ENCODE measurements at regions not wholly inside any gene's neighbourhood (a gene's known extent, or its start where the extent isn't known, plus 50 kb on each side); places are given as distances from the start of the nearest gene placed in this dataset.

DNA sequence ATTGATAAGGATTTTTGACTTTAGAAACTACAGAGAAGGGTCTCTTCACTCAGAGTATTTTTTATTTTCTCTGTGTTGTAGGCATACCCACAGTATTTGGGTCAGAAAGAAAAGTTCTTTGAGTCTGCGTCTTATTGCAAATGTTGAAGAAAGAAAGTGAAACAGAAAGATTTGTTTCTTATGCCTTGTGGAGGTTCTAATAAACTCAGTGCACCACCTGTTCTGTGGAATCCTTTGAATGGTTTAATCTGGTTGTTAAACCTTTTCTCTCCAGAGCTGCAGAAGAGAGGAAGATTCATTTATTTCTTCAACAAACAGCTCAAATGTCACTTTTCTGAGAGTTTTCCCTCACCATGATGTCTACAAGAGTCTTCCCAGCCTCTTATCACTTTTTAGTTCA is 146.6 kb upstream of the PLEKHG7 start:
- Histone ChIP-seq H3K4me3 (no peak overlapping the region), H3K27ac (no peak overlapping the region), H4K20me1 (ENCODE audit: insufficient read depth) (no peaks in the 10 kb centered on the region), H3F3A (ENCODE audit: insufficient read depth, low read depth) (peaks cover 17% of the 10 kb centered on the region), H3K27me3 (ENCODE audit: insufficient read depth, low read depth) (no peaks in the 10 kb centered on the region), H3K9me2 (ENCODE audit: insufficient read depth) (no peaks in the 10 kb centered on the region), H3K4me1 (replicated peaks; ENCODE audit: insufficient read depth) (peaks cover 19% of the 10 kb centered on the region), H3K4me2 (no peak overlapping the region), H2AFZ (no peak overlapping the region), H3K36me3 (ENCODE audit: low read depth) (no peaks in the 10 kb centered on the region), H3K79me2 (ENCODE audit: low read depth) (no peaks in the 10 kb centered on the region), H3K9me3 (ENCODE audit: insufficient read depth, low read depth) (no peaks in the 10 kb centered on the region)
- POLR2A ChIA-PET (ENCODE audit: unreplicated experiment): interaction anchor here (0.6 kb wide), 1 partner anchor 419 kb away, joined by 5 read pairs; no protein-coding TSS in a partner anchor
- BruUV-seq (replicated peaks): no TSS peak
- CTCF ChIA-PET: no interaction called here
- DNase-seq: no peak
- intact Hi-C loops (cut with micrococcal nuclease; ENCODE audit: unreplicated experiment): no loop called here
- no peak for TF ChIP-seq EZH2 (IDR thresholded peaks at IDR 0.05; ENCODE audit: low read depth)
- TF ChIP-seq, protein P1, sequence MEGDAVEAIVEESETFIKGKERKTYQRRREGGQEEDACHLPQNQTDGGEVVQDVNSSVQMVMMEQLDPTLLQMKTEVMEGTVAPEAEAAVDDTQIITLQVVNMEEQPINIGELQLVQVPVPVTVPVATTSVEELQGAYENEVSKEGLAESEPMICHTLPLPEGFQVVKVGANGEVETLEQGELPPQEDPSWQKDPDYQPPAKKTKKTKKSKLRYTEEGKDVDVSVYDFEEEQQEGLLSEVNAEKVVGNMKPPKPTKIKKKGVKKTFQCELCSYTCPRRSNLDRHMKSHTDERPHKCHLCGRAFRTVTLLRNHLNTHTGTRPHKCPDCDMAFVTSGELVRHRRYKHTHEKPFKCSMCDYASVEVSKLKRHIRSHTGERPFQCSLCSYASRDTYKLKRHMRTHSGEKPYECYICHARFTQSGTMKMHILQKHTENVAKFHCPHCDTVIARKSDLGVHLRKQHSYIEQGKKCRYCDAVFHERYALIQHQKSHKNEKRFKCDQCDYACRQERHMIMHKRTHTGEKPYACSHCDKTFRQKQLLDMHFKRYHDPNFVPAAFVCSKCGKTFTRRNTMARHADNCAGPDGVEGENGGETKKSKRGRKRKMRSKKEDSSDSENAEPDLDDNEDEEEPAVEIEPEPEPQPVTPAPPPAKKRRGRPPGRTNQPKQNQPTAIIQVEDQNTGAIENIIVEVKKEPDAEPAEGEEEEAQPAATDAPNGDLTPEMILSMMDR (conservative IDR thresholded peaks at IDR 0.05): no peak

DNA sequence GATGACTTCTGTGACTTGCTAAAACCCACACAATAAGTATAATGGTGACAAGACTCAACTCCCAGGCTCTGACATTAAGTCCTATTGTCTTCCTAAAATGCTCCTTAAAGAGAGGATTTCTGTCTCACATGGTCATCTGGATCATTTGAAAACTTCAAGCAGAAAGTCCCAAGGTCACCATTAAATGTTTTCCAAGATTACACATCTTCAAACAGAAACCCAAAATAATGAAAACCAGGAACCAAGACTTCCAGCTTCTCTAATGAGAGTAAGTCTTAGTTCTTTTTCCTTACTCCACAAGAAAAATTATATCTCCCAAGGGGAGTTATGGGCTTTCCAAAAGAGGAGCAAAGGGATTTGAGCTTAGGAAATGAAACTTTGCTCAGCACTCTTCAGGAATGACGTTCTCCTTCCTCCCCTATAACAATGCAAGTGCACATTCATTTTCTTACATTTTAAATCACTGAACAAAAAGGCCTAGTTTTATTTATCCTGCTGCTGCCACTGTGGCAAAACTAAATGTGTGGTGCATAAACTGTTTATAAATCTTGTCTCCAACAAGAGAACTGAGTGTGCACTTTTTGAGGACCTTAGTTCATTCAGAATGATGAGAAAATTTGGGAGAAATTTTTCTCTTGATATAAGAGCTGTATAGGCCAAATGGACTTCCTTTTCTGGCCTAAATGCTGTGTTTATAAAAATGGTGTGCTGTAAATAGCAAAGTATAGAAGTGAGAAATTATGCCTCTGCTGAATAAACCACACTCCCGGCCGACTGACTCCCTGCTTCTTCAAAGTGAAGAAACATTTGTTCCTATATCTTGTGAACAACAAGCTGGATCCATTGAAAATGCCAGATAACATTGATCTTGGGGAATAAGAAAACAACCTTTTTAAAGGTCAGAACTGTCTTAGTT is 148.4 kb upstream of the PLEKHG7 start:
- Histone ChIP-seq H3K79me2 (ENCODE audit: low read depth) (no peaks in the 10 kb centered on the region), H3K36me3 (ENCODE audit: low read depth) (no peaks in the 10 kb centered on the region), H3K4me2 (no peak overlapping the region), H3K27me3 (ENCODE audit: insufficient read depth, low read depth) (no peaks in the 10 kb centered on the region), H3K4me3 (no peak overlapping the region), H3K27ac (no peak overlapping the region), H3K9me2 (ENCODE audit: insufficient read depth) (no peaks in the 10 kb centered on the region), H3K4me1 (replicated peaks; ENCODE audit: insufficient read depth) (peaks cover 19% of the 10 kb centered on the region), H3F3A (ENCODE audit: insufficient read depth, low read depth) (peaks cover 17% of the 10 kb centered on the region), H4K20me1 (ENCODE audit: insufficient read depth) (no peaks in the 10 kb centered on the region), H2AFZ (no peak overlapping the region), H3K9me3 (ENCODE audit: insufficient read depth, low read depth) (no peaks in the 10 kb centered on the region)
- ChIA-PET CTCF (no interaction called here), POLR2A (ENCODE audit: unreplicated experiment) (interaction anchor here (1.0 kb wide), 1 partner anchor 408 kb away, joined by 5 read pairs; the partner anchor contains the start of gene BTG1)
- intact Hi-C loops (cut with micrococcal nuclease; ENCODE audit: unreplicated experiment): loop anchor here (5.0 kb wide), 1 partner anchor 407 kb away; the partner anchor contains the start of gene BTG1
- no peak for DNase-seq
- TF ChIP-seq EZH2 (IDR thresholded peaks at IDR 0.05; ENCODE audit: low read depth): no peak
- TF ChIP-seq, protein P1 (conservative IDR thresholded peaks at IDR 0.05): no peak
- no TSS peak for BruUV-seq (replicated peaks)

DNA sequence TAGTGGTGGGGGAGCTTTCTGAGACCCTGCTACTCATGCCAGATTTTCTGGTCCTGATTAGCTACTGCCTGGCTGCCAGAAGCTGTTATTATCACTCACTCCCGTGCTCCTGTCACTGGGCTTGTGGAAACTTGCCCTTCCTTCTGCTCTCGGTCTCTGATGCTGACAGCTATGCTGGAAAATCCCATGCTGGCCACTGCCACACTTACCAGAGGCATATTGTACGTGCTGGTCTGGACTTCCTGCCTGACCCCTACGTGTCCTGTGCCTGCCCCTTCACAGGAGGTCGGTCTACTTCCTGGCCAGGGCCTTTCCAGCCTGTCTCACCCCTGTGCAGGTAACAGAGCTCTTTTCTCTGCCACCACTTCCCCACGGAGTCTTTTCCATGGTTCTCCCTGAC is 149.4 kb upstream of the PLEKHG7 start:
- TF ChIP-seq EZH2 (IDR thresholded peaks at IDR 0.05; ENCODE audit: low read depth): no peak
- TF ChIP-seq, protein P1 (conservative IDR thresholded peaks at IDR 0.05): no peak
- BruUV-seq (replicated peaks): no TSS peak
- peaks cover 19% of the 10 kb centered on the region for H3K4me1 ChIP-seq (replicated peaks; ENCODE audit: insufficient read depth)
- H3K9me2 ChIP-seq (ENCODE audit: insufficient read depth): no peaks in the 10 kb centered on the region
- no peaks in the 10 kb centered on the region for H3K36me3 ChIP-seq (ENCODE audit: low read depth)
- intact Hi-C loops (cut with micrococcal nuclease; ENCODE audit: unreplicated experiment): loop anchor here (5.0 kb wide), 1 partner anchor 406 kb away; the partner anchor contains the start of gene BTG1
- H4K20me1 ChIP-seq (ENCODE audit: insufficient read depth): no peaks in the 10 kb centered on the region
- peaks cover 17% of the 10 kb centered on the region for H3F3A ChIP-seq (ENCODE audit: insufficient read depth, low read depth)
- ChIA-PET POLR2A (ENCODE audit: unreplicated experiment) (no interaction called here), CTCF (interaction anchor here (0.6 kb wide), 2 partner anchors 47 to 420 kb away, joined by 4 to 5 read pairs; no protein-coding TSS in a partner anchor)
- no peak overlapping the region for H3K4me3 ChIP-seq
- H3K27ac ChIP-seq: no peak overlapping the region
- no peak overlapping the region for H2AFZ ChIP-seq
- no peak for DNase-seq
- no peaks in the 10 kb centered on the region for H3K79me2 ChIP-seq (ENCODE audit: low read depth)
- no peaks in the 10 kb centered on the region for H3K27me3 ChIP-seq (ENCODE audit: insufficient read depth, low read depth)
- H3K9me3 ChIP-seq (ENCODE audit: insufficient read depth, low read depth): no peaks in the 10 kb centered on the region
- H3K4me2 ChIP-seq: no peak overlapping the region
